Esophagus squamous epithelium (tissue), 5 donors: ENCODE measurements at regions not wholly inside any gene's neighbourhood (a gene's known extent, or its start where the extent isn't known, plus 50 kb on each side); places are given as distances from the start of the nearest gene placed in this dataset.

Experiments used
- DNase-seq: peaks from one replicate; lab custom pipeline; 2025; lab: John Stamatoyannopoulos, UW
- H3K27ac ChIP-seq, 4 donors: fragments of 200-600 bp; sonication (generic); one replicate each; pipeline ENCODE4 v1.5.1; 2016 to 2019; ENCODE audit warnings: mild to moderate bottlenecking in 1 of 4
- H3K27me3 ChIP-seq, 4 donors: fragments of 200-600 bp; sonication (generic); 1 replicate in 3 of 4; 2 replicates in 1 of 4; pipeline versions ENCODE4 v1.5.1 to v1.6.0; 2017 to 2021; ENCODE audit warnings: antibody characterized with exemption in 1 of 4
- H3K36me3 ChIP-seq, 3 donors: fragments of 200-600 bp; sonication (generic); one replicate each; pipeline ENCODE4 v1.5.1; 2016 to 2019
- H3K4me1 ChIP-seq, 3 donors: fragments of 200-600 bp; sonication (generic); one replicate each; pipeline ENCODE4 v1.5.1; 2017 to 2019
- H3K4me3 ChIP-seq, 4 donors: fragments of 200-600 bp; sonication (generic); 1 replicate in 3 of 4; 2 replicates in 1 of 4; pipeline ENCODE4 v1.5.1; 2016 to 2019; ENCODE audit warnings: mild to moderate bottlenecking in 2 of 4, moderate library complexity in 1 of 4
- H3K9me3 ChIP-seq, 3 donors: fragments of 200-600 bp; sonication (generic); one replicate each; pipeline ENCODE4 v1.5.1; 2016 to 2019
- POLR2A ChIP-seq, 4 donors: fragments of 450-650 bp; IDR thresholded peaks; one replicate each; pipeline ENCODE4 v1.6.1; 2017; ENCODE audit warnings: antibody characterized with exemption in 4 of 4, mild to moderate bottlenecking in 4 of 4, moderate library complexity in 3 of 4
- WGBS, 2 donors: methylation state at CpG; one replicate each; pipeline ENCODE4 v1.1.5; 2018; 5-methylcytosine and 5-hydroxymethylcytosine counted together
- intact Hi-C: fragments of 100-400 bp; cut with DNase I; formaldehyde crosslinking; loops from one replicate; pipeline ENCODE4 v1.15.0; 2022
- TF ChIP-seq, protein P1 (sequence below), 6 experiments: fragments of 450-650 bp in 4 of 6; fragments of 200-600 bp in 2 of 6; sonication (generic) in 2 of 6; IDR thresholded peaks; one replicate each; pipeline ENCODE4 v1.5.1; 2016 to 2019; ENCODE audit warnings: antibody characterized with exemption in 6 of 6, mild to moderate bottlenecking in 4 of 6, moderate library complexity in 4 of 6
- donor health status: DM: yes; HTN: yes; CAD: no.

GRCh38 chr12:88993651-88994050, 358.6 kb downstream of the DUSP6 start:
- intact Hi-C loops = no loop called here
- Histone ChIP-seq H3K27me3 (no peaks in the 10 kb centered on the region), H3K4me3 (no peak overlapping the region), H3K9me3 (no peaks in the 10 kb centered on the region), H3K4me1 (no peaks in the 10 kb centered on the region), H3K36me3 (no peaks in the 10 kb centered on the region), H3K27ac (no peak overlapping the region)
- WGBS, 2 donors = 9 to 13% methylated on average over 3 of the region's 3 CpGs
- no peak for DNase-seq
- TF ChIP-seq, protein P1, sequence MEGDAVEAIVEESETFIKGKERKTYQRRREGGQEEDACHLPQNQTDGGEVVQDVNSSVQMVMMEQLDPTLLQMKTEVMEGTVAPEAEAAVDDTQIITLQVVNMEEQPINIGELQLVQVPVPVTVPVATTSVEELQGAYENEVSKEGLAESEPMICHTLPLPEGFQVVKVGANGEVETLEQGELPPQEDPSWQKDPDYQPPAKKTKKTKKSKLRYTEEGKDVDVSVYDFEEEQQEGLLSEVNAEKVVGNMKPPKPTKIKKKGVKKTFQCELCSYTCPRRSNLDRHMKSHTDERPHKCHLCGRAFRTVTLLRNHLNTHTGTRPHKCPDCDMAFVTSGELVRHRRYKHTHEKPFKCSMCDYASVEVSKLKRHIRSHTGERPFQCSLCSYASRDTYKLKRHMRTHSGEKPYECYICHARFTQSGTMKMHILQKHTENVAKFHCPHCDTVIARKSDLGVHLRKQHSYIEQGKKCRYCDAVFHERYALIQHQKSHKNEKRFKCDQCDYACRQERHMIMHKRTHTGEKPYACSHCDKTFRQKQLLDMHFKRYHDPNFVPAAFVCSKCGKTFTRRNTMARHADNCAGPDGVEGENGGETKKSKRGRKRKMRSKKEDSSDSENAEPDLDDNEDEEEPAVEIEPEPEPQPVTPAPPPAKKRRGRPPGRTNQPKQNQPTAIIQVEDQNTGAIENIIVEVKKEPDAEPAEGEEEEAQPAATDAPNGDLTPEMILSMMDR (IDR thresholded peaks at IDR 0.05) = peak in 5 of 6 experiments; percentile 39 to 70 (median 54)
- no peak for TF ChIP-seq POLR2A (IDR thresholded peaks at IDR 0.05)

DNA sequence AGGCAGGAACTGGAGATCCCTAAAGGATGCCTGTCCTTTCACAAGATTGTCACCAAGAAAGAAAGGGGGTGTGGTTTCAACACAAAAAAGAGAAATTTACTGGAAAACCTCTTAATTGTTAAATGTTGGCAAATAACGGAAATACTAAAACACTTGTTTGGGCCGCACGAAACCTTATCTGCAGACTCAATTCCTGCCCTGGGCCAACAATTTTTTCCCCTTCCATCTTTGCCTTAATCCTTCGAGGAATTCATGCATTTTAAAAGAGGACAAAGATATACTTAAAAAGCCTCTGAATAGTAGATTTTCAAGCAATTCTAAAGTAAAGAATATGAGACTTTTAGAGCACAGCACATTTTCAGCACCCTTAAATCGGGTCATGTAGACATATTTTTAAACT, 366.2 kb downstream of the DUSP6 start:
- Histone ChIP-seq H3K27me3 (peaks cover 0 to 12% (median 0%) of the 10 kb centered on the region in 4 donors), H3K9me3 (no peaks in the 10 kb centered on the region), H3K4me1 (no peaks in the 10 kb centered on the region), H3K4me3 (no peak overlapping the region), H3K36me3 (no peaks in the 10 kb centered on the region), H3K27ac (no peak overlapping the region)
- intact Hi-C loops = no loop called here
- TF ChIP-seq POLR2A (IDR thresholded peaks at IDR 0.05) = no peak
- TF ChIP-seq, protein P1 (IDR thresholded peaks at IDR 0.05) = no peak
- no peak for DNase-seq
- 64 to 78% methylated on average over 5 of the region's 5 CpGs for WGBS, 2 donors

DNA sequence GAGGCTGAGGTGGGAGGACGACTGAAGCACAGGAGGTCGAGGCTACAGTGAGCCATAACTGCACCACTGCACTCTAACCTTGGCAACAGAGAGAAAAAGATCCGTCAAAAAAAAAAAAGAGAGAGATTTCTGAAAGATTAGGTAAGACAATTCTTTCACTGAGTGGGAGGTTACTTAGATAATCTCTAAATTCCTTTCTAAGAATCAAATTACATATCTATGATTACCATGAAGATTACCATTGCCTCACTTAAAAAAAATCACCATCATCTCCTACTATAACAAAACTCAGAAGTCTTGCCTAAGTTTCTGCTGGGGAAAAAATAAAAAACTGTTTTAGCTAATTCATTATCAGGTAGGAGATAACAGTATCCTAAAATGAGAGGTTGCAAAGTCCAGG, 366.7 kb downstream of the DUSP6 start:
- Histone ChIP-seq H3K36me3 (no peaks in the 10 kb centered on the region), H3K27ac (no peak overlapping the region), H3K4me3 (no peak overlapping the region), H3K27me3 (peaks cover 0 to 12% (median 0%) of the 10 kb centered on the region in 4 donors), H3K4me1 (no peaks in the 10 kb centered on the region), H3K9me3 (no peaks in the 10 kb centered on the region)
- DNase-seq = no peak
- TF ChIP-seq POLR2A (IDR thresholded peaks at IDR 0.05) = no peak
- TF ChIP-seq, protein P1 (IDR thresholded peaks at IDR 0.05) = no peak
- 63 to 72% methylated on average over 3 of the region's 3 CpGs for WGBS, 2 donors
- intact Hi-C loops = no loop called here

- Histone ChIP-seq H3K27me3 (peaks cover 0 to 12% (median 0%) of the 10 kb centered on the region in 4 donors), H3K27ac (no peak overlapping the region), H3K36me3 (no peaks in the 10 kb centered on the region), H3K9me3 (no peaks in the 10 kb centered on the region), H3K4me3 (no peak overlapping the region), H3K4me1 (no peaks in the 10 kb centered on the region)
- WGBS, 2 donors = 90 to 94% methylated on average over 3 of the region's 3 CpGs
- no peak for TF ChIP-seq POLR2A (IDR thresholded peaks at IDR 0.05)
- TF ChIP-seq, protein P1 (IDR thresholded peaks at IDR 0.05) = no peak
- intact Hi-C loops = no loop called here
- no peak for DNase-seq
Observed at GRCh38 chr12:88985011-88985410, 367.3 kb downstream of the DUSP6 start.

- intact Hi-C loops = no loop called here
- no peaks in the 10 kb centered on the region for H3K9me3 ChIP-seq
- peaks cover 0 to 12% (median 0%) of the 10 kb centered on the region in 4 donors for H3K27me3 ChIP-seq
- no peak for DNase-seq
- H3K27ac ChIP-seq = no peak overlapping the region
- no peaks in the 10 kb centered on the region for H3K36me3 ChIP-seq
- 92 to 94% methylated on average over 1 of the region's 1 CpG for WGBS, 2 donors
- H3K4me3 ChIP-seq = no peak overlapping the region
- no peaks in the 10 kb centered on the region for H3K4me1 ChIP-seq
- no peak for TF ChIP-seq POLR2A (IDR thresholded peaks at IDR 0.05)
- TF ChIP-seq, protein P1 (IDR thresholded peaks at IDR 0.05) = no peak
Observed at GRCh38 chr12:88982694-88983093, 369.6 kb downstream of the DUSP6 start.
